ENCODE measurements at regions not wholly inside any gene's neighbourhood (a gene's known extent, or its start where the extent isn't known, plus 50 kb on each side); places are given as distances from the start of the nearest gene placed in this dataset.

- H3K27ac ChIP-seq = no peak overlapping the region
- TF ChIP-seq, protein P1, sequence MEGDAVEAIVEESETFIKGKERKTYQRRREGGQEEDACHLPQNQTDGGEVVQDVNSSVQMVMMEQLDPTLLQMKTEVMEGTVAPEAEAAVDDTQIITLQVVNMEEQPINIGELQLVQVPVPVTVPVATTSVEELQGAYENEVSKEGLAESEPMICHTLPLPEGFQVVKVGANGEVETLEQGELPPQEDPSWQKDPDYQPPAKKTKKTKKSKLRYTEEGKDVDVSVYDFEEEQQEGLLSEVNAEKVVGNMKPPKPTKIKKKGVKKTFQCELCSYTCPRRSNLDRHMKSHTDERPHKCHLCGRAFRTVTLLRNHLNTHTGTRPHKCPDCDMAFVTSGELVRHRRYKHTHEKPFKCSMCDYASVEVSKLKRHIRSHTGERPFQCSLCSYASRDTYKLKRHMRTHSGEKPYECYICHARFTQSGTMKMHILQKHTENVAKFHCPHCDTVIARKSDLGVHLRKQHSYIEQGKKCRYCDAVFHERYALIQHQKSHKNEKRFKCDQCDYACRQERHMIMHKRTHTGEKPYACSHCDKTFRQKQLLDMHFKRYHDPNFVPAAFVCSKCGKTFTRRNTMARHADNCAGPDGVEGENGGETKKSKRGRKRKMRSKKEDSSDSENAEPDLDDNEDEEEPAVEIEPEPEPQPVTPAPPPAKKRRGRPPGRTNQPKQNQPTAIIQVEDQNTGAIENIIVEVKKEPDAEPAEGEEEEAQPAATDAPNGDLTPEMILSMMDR (conservative IDR thresholded peaks at IDR 0.05) = no peak
Measured at GRCh38 chr4:20337261-20337664, 85.6 kb downstream of the SLIT2 start.

- H3K27ac ChIP-seq = no peak overlapping the region
- TF ChIP-seq, protein P1 (conservative IDR thresholded peaks at IDR 0.05) = no peak
Measured at GRCh38 chr4:20338841-20339240, 87.1 kb downstream of the SLIT2 start.

DNA sequence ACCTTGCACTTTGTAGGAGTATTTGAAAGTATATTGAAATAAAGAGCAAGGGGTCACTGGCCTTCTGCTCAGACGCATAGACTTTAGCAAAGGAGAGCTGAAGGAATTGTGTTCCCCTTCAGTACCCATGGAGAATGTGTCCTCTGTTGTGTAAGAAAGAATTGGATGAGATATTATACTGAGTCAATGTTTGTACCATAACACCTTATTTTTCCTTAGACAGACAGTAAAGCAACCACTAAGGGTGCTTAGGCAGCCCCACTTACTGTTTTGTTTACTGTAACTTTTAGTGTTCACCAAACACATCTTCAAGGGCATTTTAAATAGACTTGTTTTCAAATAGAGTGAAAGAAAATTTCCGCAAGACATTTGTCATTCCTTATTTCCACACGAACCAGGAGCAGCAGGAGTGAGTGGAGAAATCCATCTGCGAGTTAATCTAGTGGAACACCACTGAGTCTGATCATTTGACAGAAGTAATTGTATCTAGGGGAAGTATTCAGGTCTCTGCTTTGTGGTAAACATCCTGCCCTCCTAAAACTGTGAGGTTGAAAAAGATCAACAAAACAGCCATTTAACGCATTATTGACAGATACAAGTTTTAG lies 89.5 kb downstream of the SLIT2 start:
- H3K27ac ChIP-seq = no peak overlapping the region
- TF ChIP-seq, protein P1 (conservative IDR thresholded peaks at IDR 0.05) = no peak

DNA sequence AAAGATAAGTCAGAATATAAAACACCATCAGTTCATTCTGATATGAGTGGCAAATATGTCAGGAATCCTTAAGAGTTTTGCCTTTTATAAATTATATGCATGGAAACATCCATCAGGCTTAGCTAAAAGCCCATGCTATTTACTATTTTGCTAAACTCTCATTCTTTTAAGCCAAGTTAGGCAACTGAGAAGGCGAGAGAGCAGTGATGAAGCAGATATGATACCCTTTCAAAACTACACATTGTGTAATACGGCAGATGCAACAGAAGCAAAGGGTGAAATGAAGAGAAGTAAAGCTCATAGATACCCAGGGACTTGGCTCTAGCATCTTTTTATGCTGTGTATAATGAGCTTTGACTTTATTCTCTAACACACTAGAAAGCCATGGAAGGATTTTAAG lies 95.8 kb downstream of the SLIT2 start:
- H3K27ac ChIP-seq = no peak overlapping the region
- TF ChIP-seq, protein P1 (conservative IDR thresholded peaks at IDR 0.05) = no peak

DNA sequence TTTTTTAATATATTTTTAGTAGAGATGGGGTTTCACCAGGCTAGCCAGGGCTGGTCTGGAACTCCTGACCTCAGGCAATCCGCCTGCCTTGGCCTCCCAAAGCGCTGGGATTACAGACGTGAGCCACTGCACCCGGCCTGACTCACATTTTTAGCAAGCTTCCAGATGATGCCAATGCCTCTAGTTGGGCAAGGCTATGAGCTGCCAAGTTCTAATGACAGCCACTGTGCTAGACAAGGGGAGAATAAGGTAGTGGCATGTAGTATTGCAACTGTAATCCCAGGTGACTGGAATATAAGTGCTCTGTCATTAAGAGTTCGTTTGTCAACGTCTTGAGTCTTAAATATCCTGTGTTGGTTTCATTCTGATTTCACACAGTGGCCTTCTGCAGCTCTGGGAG lies 96.7 kb downstream of the SLIT2 start:
- no peak overlapping the region for H3K27ac ChIP-seq
- TF ChIP-seq, protein P1 (conservative IDR thresholded peaks at IDR 0.05) = no peak

GRCh38 chr4:20351360-20352162 lies 99.9 kb downstream of the SLIT2 start:
- TF ChIP-seq, protein P1 (conservative IDR thresholded peaks at IDR 0.05) = no peak
- no peak overlapping the region for H3K27ac ChIP-seq

- no peak overlapping the region for H3K27ac ChIP-seq
Measured at GRCh38 chr4:20352163-20352431, 100.4 kb downstream of the SLIT2 start.

More at GRCh38 chr4:20352163-20352431, 100.4 kb downstream of the SLIT2 start:
- TF ChIP-seq, protein P1 (conservative IDR thresholded peaks at IDR 0.05) = no peak

Data from VCaP (cell line).